Middle frontal gyrus (tissue), 1 donor: ENCODE measurements at regions not wholly inside any gene's neighbourhood (a gene's known extent, or its start where the extent isn't known, plus 50 kb on each side); places are given as distances from the start of the nearest gene placed in this dataset.

ENCODE experiments used
- DNase-seq: peaks from one replicate; pipeline ENCODE4 v3.0.0-alpha.2; 2015; ENCODE audit warnings: low spot score; ENCODE audit errors: extremely low spot score

GRCh38 chr13:78024996-78025395 lies 106.4 kb upstream of the EDNRB start:
- no peak for DNase-seq

GRCh38 chr13:78022164-78022877 lies 103.7 kb upstream of the EDNRB start:
- DNase-seq = no peak

- no peak for DNase-seq
Observed at GRCh38 chr13:78020861-78021260, 102.2 kb upstream of the EDNRB start.

- no peak for DNase-seq
Observed at GRCh38 chr13:78015782-78016181, 97.2 kb upstream of the EDNRB start.

- no peak for DNase-seq
Observed at GRCh38 chr13:78012046-78012445, 93.4 kb upstream of the EDNRB start.

- DNase-seq = no peak
Observed at GRCh38 chr13:78004821-78005220, 86.2 kb upstream of the EDNRB start.

GRCh38 chr13:77999746-78000145 lies 81.1 kb upstream of the EDNRB start:
- no peak for DNase-seq

GRCh38 chr13:77994166-77994565 lies 75.5 kb upstream of the EDNRB start:
- no peak for DNase-seq

GRCh38 chr13:77991003-77991402 lies 72.4 kb upstream of the EDNRB start:
- no peak for DNase-seq

GRCh38 chr13:77989281-77989680 lies 70.7 kb upstream of the EDNRB start:
- DNase-seq = no peak

GRCh38 chr13:77988355-77988754 lies 69.7 kb upstream of the EDNRB start:
- DNase-seq = no peak

- DNase-seq = no peak
Observed at GRCh38 chr13:77986713-77987112, 68.1 kb upstream of the EDNRB start.

- no peak for DNase-seq
Observed at GRCh38 chr13:77985866-77986636, 67.4 kb upstream of the EDNRB start.

GRCh38 chr13:77981281-77981881 lies 62.8 kb upstream of the EDNRB start:
- DNase-seq = no peak

- DNase-seq = no peak
Observed at GRCh38 chr13:77980592-77980991, 62.0 kb upstream of the EDNRB start.

GRCh38 chr13:77979721-77980385 lies 61.2 kb upstream of the EDNRB start:
- no peak for DNase-seq

GRCh38 chr13:77975358-77976042 lies 56.9 kb upstream of the EDNRB start:
- no peak for DNase-seq

- no peak for DNase-seq
Observed at GRCh38 chr13:77969299-77969698, 50.7 kb upstream of the EDNRB start.
